Natural killer cell (primary cell): ENCODE measurements at regions not wholly inside any gene's neighbourhood (a gene's known extent, or its start where the extent isn't known, plus 50 kb on each side); places are given as distances from the start of the nearest gene placed in this dataset.

Source experiments
- ATAC-seq, 3 donors: fragments of 150-1000 bp in 2 of 3; fragments of 200-7000 bp in 1 of 3; cut with Tn5 transposase; 1 replicate in 1 of 3; 2 replicates in 2 of 3; pipeline ENCODE4 v1.10.0; 2021; ENCODE audit warnings: mild to moderate bottlenecking in 2 of 3, moderate library complexity in 2 of 3
- DNase-seq, 2 donors: peaks; one replicate each; pipeline versions ENCODE4 v3.0.0 to v3.0.0-alpha.2; 2013 to 2021; ENCODE audit warnings: mixed read lengths in 1 of 2
- H3K27ac ChIP-seq: one replicate; pipeline ENCODE4 v1.5.1; 2013; ENCODE audit warnings: mild to moderate bottlenecking, low read length
- H3K27me3 ChIP-seq: one replicate; pipeline ENCODE4 v1.6.1; 2013; ENCODE audit warnings: low read length; ENCODE audit not compliant: control insufficient read depth, insufficient read depth
- H3K36me3 ChIP-seq: one replicate; pipeline ENCODE4 v1.6.1; 2013; ENCODE audit warnings: low read length; ENCODE audit not compliant: control insufficient read depth, insufficient read depth
- H3K4me1 ChIP-seq: one replicate; pipeline ENCODE4 v1.6.1; 2013; ENCODE audit warnings: low read length; ENCODE audit not compliant: control insufficient read depth, insufficient read depth
- H3K4me3 ChIP-seq: one replicate; pipeline ENCODE4 v1.5.1; 2013; ENCODE audit warnings: low read length
- H3K9me3 ChIP-seq: one replicate; pipeline ENCODE4 v1.6.1; 2013; ENCODE audit warnings: low read length; ENCODE audit not compliant: control insufficient read depth, insufficient read depth
- H3K27ac Mint-ChIP-seq, 2 donors: one replicate each; pipeline ENCODE4 v1.8.0; 2022; ENCODE audit warnings: mild to moderate bottlenecking in 2 of 2, mixed read lengths in 2 of 2, moderate library complexity in 1 of 2
- H3K27me3 Mint-ChIP-seq, 2 donors: one replicate each; pipeline ENCODE4 v1.8.0; 2022; ENCODE audit warnings: low read depth in 2 of 2, mixed read lengths in 2 of 2
- H3K36me3 Mint-ChIP-seq: one replicate; pipeline ENCODE4 v1.8.0; 2022; ENCODE audit warnings: mixed read lengths
- H3K4me1 Mint-ChIP-seq, 2 donors: one replicate each; pipeline ENCODE4 v1.8.0; 2022; ENCODE audit warnings: mixed read lengths in 2 of 2
- H3K4me3 Mint-ChIP-seq: one replicate; pipeline ENCODE4 v1.8.0; 2022; ENCODE audit warnings: mild to moderate bottlenecking, moderate library complexity, mixed read lengths
- H3K9me3 Mint-ChIP-seq, 2 donors: one replicate each; pipeline ENCODE4 v1.8.0; 2022; ENCODE audit warnings: mixed read lengths in 2 of 2
- CTCF ChIP-seq: fragments of 200-600 bp; IDR thresholded peaks from one replicate; pipeline ENCODE4 v1.8.0; 2022; ENCODE audit warnings: antibody characterized with exemption
- WGBS: methylation state at CpG from one replicate; pipeline ENCODE4 v1.1.7; 2013; ENCODE audit warnings: missing lambda C conversion rate; ENCODE audit not compliant: insufficient coverage; 5-methylcytosine and 5-hydroxymethylcytosine counted together
- intact Hi-C: fragments of 100-400 bp; cut with micrococcal nuclease; formaldehyde crosslinking; loops from one replicate; pipeline ENCODE4 v1.14.2; 2022

GRCh38 chr17:45708707-45709290 is 75.3 kb upstream of the CRHR1 start:
- no peak overlapping the region for H3K4me3 ChIP-seq
- no peak for TF ChIP-seq CTCF
- H3K4me1 ChIP-seq: no peaks in the 10 kb centered on the region
- H3K36me3 ChIP-seq: no peaks in the 10 kb centered on the region
- intact Hi-C loops: no loop called here
- Mint-ChIP-seq H3K4me1 (no peaks in the 10 kb centered on the region), H3K27me3 (peaks cover 33 to 76% of the 10 kb centered on the region in 2 donors), H3K4me3 (no peak overlapping the region), H3K27ac (no peak overlapping the region), H3K9me3 (no peaks in the 10 kb centered on the region), H3K36me3 (no peaks in the 10 kb centered on the region)
- no peaks in the 10 kb centered on the region for H3K9me3 ChIP-seq
- WGBS: 79% methylated on average over 5 of the region's 5 CpGs
- no peak overlapping the region for H3K27ac ChIP-seq
- ATAC-seq: no peak
- no peak for DNase-seq
- H3K27me3 ChIP-seq: no peaks in the 10 kb centered on the region

- Mint-ChIP-seq H3K9me3 (no peaks in the 10 kb centered on the region), H3K27ac (no peak overlapping the region), H3K27me3 (peaks cover 32 to 73% of the 10 kb centered on the region in 2 donors), H3K4me1 (no peaks in the 10 kb centered on the region), H3K36me3 (no peaks in the 10 kb centered on the region), H3K4me3 (no peak overlapping the region)
- DNase-seq (no peak), ATAC-seq (no peak)
- Histone ChIP-seq H3K36me3 (no peaks in the 10 kb centered on the region), H3K4me3 (no peak overlapping the region), H3K27me3 (no peaks in the 10 kb centered on the region), H3K27ac (no peak overlapping the region), H3K4me1 (no peaks in the 10 kb centered on the region), H3K9me3 (no peaks in the 10 kb centered on the region)
- intact Hi-C loops: no loop called here
- 76% methylated on average over 6 of the region's 6 CpGs for WGBS
- TF ChIP-seq CTCF: no peak
Observed at GRCh38 chr17:45709728-45710288, 74.3 kb upstream of the CRHR1 start.

- Mint-ChIP-seq H3K27me3 (peaks cover 32 to 64% of the 10 kb centered on the region in 2 donors), H3K4me3 (no peak overlapping the region), H3K27ac (no peak overlapping the region), H3K4me1 (no peaks in the 10 kb centered on the region), H3K36me3 (no peaks in the 10 kb centered on the region), H3K9me3 (no peaks in the 10 kb centered on the region)
- H3K27ac ChIP-seq: no peak overlapping the region
- WGBS: 86% methylated on average over 3 of the region's 3 CpGs
- H3K9me3 ChIP-seq: no peaks in the 10 kb centered on the region
- no peaks in the 10 kb centered on the region for H3K36me3 ChIP-seq
- DNase-seq (no peak), ATAC-seq (no peak)
- peaks cover 6% of the 10 kb centered on the region for H3K27me3 ChIP-seq
- TF ChIP-seq CTCF: no peak
- H3K4me1 ChIP-seq: no peaks in the 10 kb centered on the region
- no peak overlapping the region for H3K4me3 ChIP-seq
- intact Hi-C loops: no loop called here
Observed at GRCh38 chr17:45715787-45716186, 68.3 kb upstream of the CRHR1 start.

GRCh38 chr17:45718791-45719190 is 65.3 kb upstream of the CRHR1 start:
- ATAC-seq (no peak), DNase-seq (no peak)
- WGBS: 83% methylated on average over 3 of the region's 5 CpGs

More at GRCh38 chr17:45718791-45719190, 65.3 kb upstream of the CRHR1 start:
- no peak overlapping the region for H3K4me3 Mint-ChIP-seq
- no peaks in the 10 kb centered on the region for H3K9me3 Mint-ChIP-seq
- intact Hi-C loops: no loop called here
- H3K27ac Mint-ChIP-seq: no peak overlapping the region
- H3K27me3 Mint-ChIP-seq: peaks cover 34 to 49% of the 10 kb centered on the region in 2 donors
- Histone ChIP-seq H3K27me3 (peaks cover 6% of the 10 kb centered on the region), H3K4me1 (no peaks in the 10 kb centered on the region), H3K9me3 (no peaks in the 10 kb centered on the region), H3K27ac (no peak overlapping the region), H3K4me3 (no peak overlapping the region), H3K36me3 (no peaks in the 10 kb centered on the region)
- H3K4me1 Mint-ChIP-seq: no peaks in the 10 kb centered on the region
- H3K36me3 Mint-ChIP-seq: no peaks in the 10 kb centered on the region
- no peak for TF ChIP-seq CTCF
